NCI-H2081 (cell line): ENCODE measurements at regions not wholly inside any gene's neighbourhood (a gene's known extent, or its start where the extent isn't known, plus 50 kb on each side); places are given as distances from the start of the nearest gene placed in this dataset.

Experiments
- DNase-seq, 2 experiments: peaks; one replicate each; lab custom pipeline; 2025; lab: John Stamatoyannopoulos, UW

DNA sequence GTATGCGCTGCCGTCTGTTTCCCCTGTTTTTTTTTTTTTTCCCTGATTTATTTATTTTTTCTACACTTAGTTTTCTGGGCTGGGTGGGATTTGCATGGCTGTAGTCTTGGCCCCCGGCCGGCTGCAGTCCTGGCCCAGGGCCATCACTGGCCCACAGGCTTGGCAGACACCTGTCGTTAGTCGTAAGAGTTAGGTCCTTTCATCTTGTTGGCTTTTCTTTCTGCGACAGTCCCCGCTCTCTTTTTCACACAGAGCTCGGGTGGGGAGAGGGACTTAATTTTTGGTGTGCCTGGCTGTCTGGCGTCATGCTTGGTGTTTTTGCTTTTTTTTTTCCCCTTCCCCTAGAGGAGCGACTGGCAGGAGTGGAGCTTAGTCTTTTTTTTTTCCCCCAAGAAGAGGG, 183.4 kb downstream of the KLF13 start:
- DNase-seq: no peak

DNA sequence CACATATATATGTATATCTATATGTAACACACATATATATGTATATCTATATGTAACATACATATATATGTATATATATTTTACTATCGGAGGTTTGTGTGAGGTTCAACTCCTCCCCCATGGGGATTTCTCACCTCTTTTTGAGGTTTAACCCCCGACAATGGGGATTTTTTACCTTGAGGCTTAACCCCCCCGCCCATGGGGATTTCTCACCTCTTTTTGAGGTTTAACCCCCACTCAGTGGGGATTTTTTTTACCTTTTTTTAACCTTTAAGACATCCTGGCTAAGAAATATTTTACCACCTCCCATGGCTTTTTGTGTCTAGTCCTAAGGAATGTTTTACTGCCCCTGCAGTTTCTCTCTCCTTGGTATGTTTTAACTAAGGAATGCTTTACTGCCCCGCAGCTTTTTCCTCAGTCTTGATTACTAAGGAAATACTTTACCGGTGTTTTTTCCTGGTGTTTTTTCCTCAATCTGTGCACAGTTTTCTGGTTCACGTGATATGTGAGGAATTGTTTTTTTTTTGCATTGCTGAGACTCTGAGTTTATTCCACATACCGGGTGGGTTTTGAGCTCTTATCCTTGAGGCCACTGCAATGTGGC, 185.2 kb downstream of the KLF13 start:
- no peak for DNase-seq

DNA sequence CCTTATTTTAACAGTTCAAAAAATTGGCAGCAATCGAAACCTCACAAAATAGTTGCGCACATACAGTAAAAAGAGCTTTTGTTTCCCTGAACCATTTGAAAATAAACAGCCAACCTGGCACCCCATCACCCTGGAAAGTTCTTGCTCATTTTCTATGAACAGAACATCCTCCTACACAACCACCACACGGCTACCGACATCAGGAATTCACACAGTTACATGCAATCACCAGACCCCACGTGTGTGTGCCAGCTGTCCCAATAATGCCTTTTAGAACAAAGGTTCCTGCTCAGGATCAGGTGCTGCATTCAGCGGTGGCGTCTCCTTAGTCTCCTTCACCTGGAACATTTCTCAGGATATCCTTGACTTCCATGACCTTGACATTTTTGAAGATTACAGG, 186.5 kb downstream of the KLF13 start:
- no peak for DNase-seq

DNA sequence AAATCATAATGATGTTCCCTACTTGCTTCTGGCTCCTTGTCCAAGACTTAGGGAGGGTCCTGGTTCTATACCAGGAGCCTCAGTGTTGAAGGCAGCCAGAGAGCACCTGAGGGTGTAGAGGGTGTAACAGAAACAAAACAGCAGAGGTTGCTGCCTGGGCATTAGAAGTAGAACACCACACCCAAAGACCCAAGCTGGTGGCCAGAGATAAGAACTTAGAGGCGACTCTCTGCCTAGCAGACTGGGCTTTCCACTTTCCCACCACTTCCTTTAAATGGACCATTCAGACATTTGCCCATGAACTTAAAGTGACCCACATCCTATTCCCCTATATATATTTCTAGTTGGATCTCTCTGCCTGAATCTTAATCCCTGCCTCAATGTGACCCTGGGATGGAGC, 189.8 kb downstream of the KLF13 start:
- DNase-seq: no peak

DNA sequence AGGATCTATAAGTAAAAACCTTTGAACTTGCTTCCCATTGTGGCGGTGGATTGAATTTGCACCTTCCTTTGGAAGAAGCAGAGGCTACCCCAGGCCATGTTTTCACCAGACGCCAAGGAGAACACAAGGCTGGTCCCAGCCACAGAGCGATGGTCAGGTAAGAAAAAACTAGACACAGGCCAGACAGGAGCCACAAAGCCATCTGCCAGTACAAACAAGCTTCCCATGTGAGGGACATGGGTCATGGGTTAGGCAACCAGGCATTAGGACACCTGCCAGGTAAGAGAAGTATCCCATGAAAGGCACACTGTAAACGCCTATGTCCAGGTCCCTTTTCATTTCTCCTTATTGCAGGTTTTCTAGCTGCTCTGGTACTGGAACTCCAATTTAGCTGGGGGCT, 190.2 kb downstream of the KLF13 start:
- DNase-seq: no peak

DNA sequence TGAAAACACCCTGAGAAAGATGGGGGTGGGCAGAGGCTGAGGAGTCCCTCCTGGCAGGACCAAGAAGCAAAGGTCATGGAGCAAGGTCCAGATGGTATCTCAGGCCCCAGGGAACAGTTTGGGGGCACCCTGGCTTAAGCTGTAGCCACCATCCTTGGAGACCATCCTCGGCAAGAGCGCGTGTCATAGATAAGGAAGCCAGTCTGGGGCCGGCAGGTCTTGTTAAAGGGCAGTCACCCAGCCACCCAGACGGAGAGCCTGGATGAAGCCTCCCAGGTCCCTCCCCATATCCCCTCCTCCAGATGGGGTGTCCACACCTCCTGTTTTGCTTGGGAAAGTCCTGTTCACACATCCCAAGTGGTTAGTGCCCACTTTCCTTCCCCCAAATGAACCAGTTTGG, 191.1 kb downstream of the KLF13 start:
- no peak for DNase-seq

DNA sequence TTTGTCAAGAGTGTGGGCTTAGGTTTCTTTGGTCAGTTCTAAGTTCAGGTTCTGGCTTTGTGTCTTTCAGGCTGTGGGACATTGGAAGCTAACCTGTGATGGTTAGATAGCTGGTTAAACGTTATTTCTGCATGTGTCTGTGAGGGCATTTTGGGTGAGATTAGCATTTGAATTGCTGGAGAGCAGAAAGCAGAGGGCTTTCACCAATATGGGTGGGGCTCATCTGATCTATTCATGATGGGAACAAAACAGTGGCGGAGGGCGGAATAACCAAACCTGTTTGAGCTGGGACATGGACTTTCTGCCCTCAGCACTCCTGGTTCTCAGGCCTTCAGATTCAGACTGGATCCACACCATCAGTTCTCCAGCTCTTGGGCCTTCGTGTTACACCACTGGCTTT, 195.4 kb downstream of the KLF13 start:
- no peak for DNase-seq

DNA sequence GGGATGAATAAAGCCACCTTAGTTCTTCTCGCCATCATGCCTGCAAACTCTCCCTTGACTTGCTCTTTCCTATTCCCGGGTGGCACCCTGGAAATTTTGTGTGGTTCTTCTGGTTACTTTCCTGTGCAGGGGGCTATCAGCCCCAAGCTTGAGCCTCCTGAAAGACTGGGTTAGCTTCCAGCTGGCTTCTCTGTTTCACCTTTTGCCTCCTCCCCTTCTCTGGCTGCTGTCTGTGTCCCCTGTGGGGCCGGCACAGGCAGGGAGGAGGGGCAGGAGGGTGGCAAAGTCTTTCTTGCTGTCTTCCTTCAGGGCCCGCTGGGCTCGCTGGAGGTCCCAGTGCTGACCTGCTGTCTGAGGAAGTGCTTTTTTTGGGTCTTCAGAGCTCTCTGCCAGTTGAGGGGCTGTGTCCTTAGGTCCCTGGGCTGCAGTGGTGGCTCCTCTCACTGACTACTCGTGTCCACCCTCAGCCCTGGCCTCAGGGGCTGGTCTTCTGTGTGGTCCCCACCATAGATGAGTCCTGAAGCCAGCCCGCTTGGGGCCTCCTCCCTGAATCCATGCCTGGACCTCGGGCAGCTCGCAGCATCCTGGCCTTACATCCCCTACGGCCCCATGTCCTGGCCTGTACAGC, 196.5 kb downstream of the KLF13 start:
- no peak for DNase-seq

DNA sequence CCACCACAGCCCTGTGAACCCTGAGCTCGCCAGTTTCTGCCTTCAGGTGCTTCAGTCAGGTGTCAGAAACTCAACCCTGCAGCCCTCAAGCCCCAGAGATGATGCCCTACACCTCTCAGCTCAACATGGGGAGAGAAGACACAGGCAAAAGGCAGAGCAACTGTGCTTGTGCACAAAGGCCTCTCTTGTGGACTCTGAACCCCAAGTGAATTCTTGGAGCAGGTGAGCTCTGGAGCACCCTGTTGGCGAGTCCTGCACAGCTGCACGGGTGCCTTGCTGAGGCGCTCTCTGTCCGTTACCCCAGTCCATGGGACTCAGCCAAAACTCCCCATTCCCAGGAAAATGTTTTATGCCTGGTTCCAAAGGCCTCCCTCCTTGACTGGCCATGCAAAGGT, 197.0 kb downstream of the KLF13 start:
- no peak for DNase-seq

DNA sequence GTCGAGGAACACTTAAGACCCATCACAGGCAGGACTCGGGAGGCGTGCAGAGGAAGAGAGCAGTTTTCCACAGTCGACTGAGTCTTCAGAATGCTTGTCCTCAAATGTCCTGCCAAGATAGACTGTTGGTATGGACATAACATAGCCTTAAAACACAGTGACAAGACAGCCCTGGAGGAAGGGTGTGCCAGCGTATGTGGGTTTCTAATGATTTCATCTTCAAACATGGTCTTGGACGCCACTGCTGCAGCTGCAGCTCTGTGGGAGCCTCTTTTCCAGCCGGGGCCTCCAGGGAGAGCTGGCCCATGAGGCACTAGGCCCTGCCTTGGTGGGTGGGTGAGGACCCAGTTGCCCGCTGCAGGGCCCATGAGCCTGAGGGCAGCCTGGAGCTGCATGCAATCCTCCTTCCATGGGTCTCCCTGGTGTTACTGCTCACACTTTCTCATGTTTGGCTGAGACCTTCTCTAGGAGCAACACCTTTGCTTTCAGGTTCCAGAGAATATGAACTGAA, 198.6 kb downstream of the KLF13 start:
- DNase-seq: no peak

DNA sequence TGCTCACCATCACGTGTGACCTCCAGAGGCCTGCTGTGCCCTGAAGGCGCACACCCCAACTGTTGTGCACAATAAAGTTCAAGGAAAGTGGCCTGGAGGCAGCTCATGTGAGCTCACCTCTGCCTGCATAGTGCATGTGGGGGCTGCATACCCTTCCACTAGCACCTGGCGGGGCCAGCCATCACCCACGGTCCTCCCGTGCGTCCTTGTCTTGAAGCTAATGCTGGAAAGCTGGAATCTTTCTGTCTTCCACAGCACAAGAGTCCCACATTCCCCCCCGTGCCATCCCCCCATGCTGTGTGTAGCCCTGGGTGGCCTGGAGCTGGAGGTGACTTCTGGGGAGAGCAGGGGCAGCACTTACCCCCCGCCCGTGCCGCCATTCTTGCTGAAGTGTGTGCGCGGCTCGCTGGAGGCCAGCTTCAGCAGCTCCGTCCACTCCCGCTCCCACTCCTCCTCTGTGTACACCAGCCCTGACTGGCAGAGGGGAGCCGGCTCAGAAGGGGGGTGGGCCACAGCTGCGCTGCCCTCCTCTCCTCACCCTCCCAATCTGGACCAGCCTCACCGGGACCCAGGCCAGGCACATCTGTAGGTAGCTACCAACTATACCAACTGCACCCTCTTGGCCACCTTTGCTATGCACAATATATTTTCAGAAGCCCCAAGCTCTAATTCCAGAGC, 199.5 kb downstream of the KLF13 start:
- DNase-seq: no peak

DNA sequence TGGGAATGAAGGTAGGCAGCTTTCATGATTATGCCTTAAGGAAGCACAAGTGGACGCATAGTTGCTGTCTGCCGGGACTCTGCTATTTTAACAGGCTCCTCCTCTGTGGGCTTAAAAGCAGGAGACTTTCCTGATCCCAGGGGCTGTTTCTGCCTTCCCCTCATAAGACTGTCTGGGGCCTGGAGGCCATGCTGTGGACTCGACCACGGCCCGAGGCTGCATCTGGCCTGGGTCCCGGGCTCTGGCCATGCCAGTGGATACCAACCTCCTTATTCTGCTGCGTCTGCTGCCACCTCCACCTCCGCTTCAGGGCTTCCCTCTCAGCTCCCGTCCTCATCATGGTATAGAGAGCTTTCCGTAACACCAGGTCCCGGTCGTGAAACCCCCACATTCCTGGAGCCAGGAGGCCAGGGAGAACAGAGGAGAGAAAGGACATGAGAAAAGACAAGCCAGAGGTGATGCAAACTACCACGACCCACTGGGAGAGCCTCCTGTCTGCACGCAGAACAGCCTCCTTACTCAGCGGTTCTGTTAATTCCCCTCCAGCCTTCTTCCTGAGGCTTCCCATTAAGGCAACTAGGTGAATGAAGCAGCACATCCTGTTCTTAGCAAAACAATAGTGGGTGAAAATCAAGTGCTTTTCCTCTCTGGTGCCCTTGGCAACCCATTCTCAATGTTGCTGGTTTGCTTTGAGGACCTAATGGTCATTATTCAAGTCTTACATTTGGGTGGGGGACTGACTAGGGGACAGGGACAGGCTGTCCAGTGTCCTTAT, 200.5 kb downstream of the KLF13 start:
- no peak for DNase-seq

DNA sequence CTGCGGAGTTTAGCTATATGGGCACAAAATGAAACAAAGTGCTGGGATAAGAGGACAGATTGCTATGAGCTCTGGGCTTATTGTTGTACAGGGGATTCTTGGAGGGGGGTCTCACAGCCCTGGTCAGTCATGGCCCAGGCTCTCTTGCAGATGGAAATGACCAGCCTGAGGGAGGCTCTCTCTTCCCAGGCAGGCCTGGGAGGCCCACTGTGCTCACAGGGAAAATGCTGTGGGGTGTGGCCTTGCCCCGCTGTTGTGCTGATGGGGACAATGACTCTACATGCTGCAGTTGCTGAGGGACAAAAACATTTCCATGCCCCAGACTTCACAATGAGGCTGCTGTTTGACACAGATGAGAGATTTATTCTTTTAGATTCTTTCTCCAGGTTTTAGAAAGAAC, 202.2 kb downstream of the KLF13 start:
- no peak for DNase-seq

DNA sequence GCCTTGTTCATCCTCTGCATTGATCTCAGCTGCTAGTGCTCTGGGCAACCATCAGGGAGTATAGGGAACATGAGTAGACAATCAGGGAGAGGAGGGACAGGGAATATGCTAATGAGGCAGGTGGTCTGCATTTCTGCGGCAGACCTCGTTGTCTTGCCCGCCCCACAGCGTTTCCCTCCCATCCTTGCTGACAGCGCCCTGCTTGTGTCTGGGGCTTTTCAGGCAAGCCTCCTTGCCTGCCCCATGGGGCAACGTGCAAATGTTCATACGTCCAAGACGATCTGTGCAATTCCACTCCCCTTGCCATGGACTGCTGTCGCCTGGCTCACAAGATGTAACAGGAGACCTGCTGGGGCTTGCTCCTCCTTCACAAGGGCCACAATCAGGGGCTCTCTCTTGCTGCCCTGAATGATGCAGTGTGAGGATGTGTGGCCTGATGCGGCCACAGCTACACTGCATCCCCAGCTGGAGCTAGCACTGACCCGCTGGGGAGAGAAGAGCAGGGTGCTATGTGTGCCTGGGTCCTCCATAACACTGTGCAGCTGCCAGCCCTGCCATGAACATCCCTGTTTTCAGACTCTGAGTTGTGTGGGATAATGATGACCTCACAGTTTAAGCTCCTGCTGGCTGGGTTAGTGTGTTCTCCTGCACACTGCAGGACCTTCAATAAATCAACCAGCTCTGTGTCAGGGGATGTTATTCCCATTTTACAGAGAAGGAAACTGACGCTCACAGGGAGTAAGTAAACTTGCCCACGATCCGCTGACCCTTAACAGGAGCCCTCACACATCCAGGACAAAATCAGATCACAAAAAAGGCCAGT, 211.3 kb downstream of the KLF13 start:
- DNase-seq: no peak

DNA sequence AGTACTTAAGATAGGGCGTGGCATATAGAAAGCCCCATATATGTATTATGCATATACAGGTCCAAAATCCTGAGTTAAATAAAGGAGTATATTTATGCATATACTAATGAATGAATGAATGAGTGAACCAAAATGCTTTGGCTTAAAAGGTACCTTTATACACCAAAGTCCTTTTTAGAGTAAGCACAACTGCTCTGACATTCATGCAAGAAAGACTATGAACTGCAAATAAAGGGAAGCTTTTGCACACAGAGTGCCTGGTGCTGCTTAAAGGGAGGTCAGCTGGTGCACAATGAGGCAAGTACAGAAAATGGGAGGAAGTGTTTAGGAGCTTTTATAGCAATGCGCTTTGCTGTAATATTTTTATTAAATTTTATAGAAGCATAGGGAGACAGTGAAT, 214.0 kb downstream of the KLF13 start:
- no peak for DNase-seq

DNA sequence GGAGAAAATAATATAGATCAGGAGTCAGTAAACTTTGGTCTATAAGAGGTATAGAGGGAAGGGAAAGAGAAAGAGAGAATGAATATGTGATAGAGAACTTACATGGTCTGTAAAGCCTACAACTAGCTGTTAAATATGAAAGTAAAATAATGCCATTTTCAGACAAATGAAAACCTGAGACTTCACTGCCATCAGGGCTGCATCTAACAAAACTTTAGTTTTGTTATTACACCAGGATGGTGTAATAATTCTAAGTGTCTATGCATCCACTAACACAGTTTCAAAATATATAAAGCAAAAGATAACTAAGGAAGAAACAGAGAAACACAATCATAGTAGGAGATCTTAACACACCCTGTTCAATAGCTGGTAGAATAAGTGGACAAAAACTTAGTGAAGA, 217.7 kb downstream of the KLF13 start:
- DNase-seq: no peak

DNA sequence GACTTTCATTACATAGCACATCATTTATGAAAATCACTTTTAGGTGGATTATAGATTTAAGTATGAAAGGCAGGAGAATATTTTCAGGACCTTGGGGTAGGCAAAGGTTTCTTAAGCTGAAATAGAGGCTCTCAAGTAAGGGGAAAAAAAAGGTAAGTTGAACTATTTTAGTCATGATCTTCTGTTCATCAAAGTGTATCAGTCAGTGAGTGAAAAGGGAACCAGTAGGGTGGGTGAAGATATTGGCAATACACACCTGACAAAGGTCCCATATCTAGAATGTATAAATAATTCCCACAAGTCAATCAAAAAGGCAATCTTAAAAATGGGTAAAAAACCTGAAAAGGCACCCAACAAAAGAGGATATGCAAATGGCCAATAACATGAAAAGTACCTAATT, 218.6 kb downstream of the KLF13 start:
- no peak for DNase-seq

DNA sequence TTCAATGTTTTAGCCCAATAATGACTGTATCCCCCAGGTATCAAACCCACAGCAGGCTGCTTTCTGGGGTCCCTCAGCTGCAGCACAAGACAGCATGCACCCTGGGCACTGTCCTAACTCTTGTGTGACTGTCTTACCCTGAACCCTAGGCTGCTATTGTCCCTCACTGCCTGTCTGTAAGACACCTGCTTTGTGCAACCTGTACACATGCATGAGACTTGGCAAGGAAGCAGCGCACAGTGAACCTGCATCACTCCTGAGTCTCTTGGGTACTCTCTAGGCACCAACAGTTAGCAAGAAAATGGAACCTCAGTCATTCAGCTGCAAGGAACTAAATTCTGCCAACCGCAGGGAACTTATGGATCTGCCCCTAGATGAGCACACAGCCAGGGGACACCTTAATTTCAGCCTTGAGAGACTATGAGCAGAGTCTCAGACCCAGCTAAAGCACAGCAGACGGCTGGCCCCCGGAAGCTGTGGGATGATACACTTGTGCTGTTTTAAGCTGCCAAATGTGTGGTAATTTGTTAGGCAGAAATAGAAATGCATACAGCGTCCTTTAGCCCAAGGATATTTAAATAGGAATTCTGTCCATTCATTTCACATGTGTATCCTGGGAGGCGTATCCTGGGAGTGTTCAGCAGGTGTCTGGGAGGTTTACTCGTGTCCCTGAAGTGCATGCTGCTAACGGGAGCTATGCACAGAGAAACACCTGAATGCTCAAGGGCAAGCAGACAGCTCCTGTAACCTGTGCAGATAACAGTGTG, 223.8 kb downstream of the KLF13 start:
- peak; percentile 32 to 66 for DNase-seq

DNA sequence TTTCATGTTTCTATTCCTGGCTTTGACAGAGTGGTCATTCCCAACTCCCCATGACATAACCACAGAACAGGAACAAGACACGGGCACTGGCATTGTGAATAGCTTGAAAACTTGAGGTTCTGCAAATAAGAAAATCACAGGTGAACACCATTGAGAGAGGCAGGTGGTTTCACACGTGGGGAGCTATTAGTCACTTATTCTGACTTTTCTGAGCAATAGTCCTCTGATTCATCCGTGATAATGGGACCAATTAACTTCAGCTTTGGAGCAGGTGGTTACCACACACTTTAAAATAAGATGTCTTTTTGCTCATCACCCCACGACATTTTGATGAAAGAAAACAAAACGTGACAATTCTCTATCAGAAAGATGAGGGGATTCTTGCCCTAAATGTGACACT, 224.7 kb downstream of the KLF13 start:
- peak; percentile 25 to 52 for DNase-seq

DNA sequence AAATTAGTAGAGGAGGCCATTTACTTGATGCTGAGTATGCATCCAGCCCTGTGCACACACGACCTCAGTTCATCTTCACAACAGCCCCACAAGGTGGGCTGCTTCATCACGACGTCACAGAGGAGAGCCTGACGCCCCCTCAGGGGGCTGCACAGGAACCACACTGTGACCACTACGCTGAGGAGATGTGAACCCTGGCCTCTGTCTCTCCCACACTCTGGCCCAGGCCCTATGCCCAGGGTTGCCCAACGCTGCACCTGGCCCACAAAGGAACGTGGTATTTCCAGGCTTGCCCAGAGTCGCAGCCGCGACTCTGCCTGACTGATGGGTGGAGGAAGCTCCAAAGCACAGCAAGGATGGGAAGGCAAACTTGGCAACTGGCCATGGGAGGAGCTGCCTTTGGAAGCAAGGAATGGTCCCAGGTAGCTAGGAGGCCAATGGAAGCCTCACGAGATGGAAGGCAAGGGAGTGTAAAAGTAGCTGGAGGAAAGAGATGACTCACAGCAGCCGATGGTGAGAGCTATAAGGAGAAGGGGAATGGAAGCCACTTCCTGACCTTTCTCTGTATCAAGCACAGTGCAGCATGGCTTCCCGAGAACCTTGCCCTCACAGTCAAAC, 226.0 kb downstream of the KLF13 start:
- no peak for DNase-seq

DNA sequence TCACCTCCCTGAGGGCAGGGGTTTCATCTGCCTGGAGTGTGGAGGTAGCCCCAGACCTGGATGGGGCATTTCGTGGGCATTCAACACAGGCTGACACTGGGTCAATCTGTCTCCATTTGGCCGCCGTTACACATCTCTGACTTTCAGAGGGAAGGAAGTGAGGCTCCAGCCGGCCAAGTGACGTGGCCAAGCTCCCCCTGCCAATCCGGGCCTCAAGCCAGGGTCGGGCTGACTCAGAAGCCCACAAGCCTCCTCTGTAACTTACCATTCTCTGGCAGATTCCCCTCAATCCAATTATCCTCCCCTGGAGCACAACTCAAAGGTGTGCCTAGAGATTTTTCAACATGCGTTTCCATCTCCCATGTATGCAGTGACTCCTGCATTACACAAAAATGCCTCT, 227.6 kb downstream of the KLF13 start:
- DNase-seq: no peak
